Sigmoid colon (tissue), 6 donors: ENCODE measurements at regions not wholly inside any gene's neighbourhood (a gene's known extent, or its start where the extent isn't known, plus 50 kb on each side); places are given as distances from the start of the nearest gene placed in this dataset.

Experiments used
- DNase-seq: peaks from one replicate; pipeline ENCODE4 v3.0.0-alpha.2; 2019
- H3K27ac ChIP-seq, 4 donors: fragments of 200-600 bp; sonication (generic); one replicate each; pipeline ENCODE4 v1.5.1; 2016 to 2019; ENCODE audit warnings: mild to moderate bottlenecking in 1 of 4
- H3K27me3 ChIP-seq, 3 donors: fragments of 200-600 bp; sonication (generic); one replicate each; pipeline ENCODE4 v1.5.1; 2019; ENCODE audit warnings: mild to moderate bottlenecking in 1 of 3
- H3K36me3 ChIP-seq, 4 donors: fragments of 200-600 bp; sonication (generic); one replicate each; pipeline ENCODE4 v1.5.1; 2016 to 2019
- H3K4me1 ChIP-seq, 4 donors: fragments of 200-600 bp; sonication (generic); one replicate each; pipeline ENCODE4 v1.5.1; 2017 to 2019
- H3K4me3 ChIP-seq, 4 donors: fragments of 200-600 bp; sonication (generic); one replicate each; pipeline ENCODE4 v1.5.1; 2017 to 2019; ENCODE audit warnings: mild to moderate bottlenecking in 2 of 4, moderate library complexity in 1 of 4
- H3K9me3 ChIP-seq, 4 donors: fragments of 200-600 bp in 3 of 4; sonication (generic) in 3 of 4; one replicate each; pipeline versions ENCODE4 v1.5.1 to v1.6.1; 2013 to 2019
- CTCF ChIP-seq, 4 experiments: fragments of 450-650 bp in 3 of 4; fragments of 200-600 bp in 1 of 4; IDR thresholded peaks; one replicate each; pipeline ENCODE4 v1.5.1; 2016 to 2019; ENCODE audit warnings: antibody characterized with exemption in 4 of 4, mild to moderate bottlenecking in 3 of 4, moderate library complexity in 2 of 4
- EP300 ChIP-seq, 4 donors: sonication (generic); formaldehyde crosslinking; IDR thresholded peaks; one replicate each; pipeline ENCODE4 v1.6.1; 2017; ENCODE audit warnings: antibody characterized with exemption in 4 of 4
- POLR2A ChIP-seq, 2 donors: fragments of 450-650 bp; IDR thresholded peaks; one replicate each; pipeline ENCODE4 v1.6.1; 2016; ENCODE audit warnings: antibody characterized with exemption in 2 of 2, mild to moderate bottlenecking in 2 of 2, moderate library complexity in 2 of 2
- POLR2AphosphoS5 ChIP-seq, 4 donors: sonication (generic); formaldehyde crosslinking; IDR thresholded peaks; one replicate each; pipeline ENCODE4 v1.6.1; 2017; ENCODE audit warnings: antibody characterized with exemption in 4 of 4
- WGBS, 2 donors: extraction: QIAGEN DNeasy Blood & Tissue Kit; methylation state at CpG; one replicate each; pipeline ENCODE4 v1.1.7; 2013; 5-methylcytosine and 5-hydroxymethylcytosine counted together
- intact Hi-C: fragments of 100-400 bp; cut with DNase I; formaldehyde crosslinking; loops from one replicate; pipeline ENCODE4 v1.15.1; 2023
- donor health status: healthy with polysubstance abuse.
- donor health status: healthy.

- intact Hi-C loops = no loop called here
- TF ChIP-seq CTCF (IDR thresholded peaks at IDR 0.05) (no peak), POLR2A (IDR thresholded peaks at IDR 0.05) (no peak), EP300 (IDR thresholded peaks at IDR 0.05) (no peak), POLR2AphosphoS5 (IDR thresholded peaks at IDR 0.05) (no peak)
- Histone ChIP-seq H3K36me3 (no peaks in the 10 kb centered on the region), H3K4me3 (no peak overlapping the region), H3K9me3 (no peaks in the 10 kb centered on the region), H3K27ac (no peak overlapping the region), H3K4me1 (no peaks in the 10 kb centered on the region), H3K27me3 (peaks cover 0 to 40% (median 0%) of the 10 kb centered on the region in 3 donors)
- 19 to 20% methylated on average over 7 of the region's 7 CpGs for WGBS, 2 donors
- no peak for DNase-seq
Measured at GRCh38 chr1:50278410-50278809, 144.8 kb downstream of the DMRTA2 start.

GRCh38 chr1:50275566-50275965, 147.7 kb downstream of the DMRTA2 start:
- peaks cover 0 to 37% (median 0%) of the 10 kb centered on the region in 3 donors for H3K27me3 ChIP-seq
- no peak overlapping the region for H3K4me3 ChIP-seq
- intact Hi-C loops = no loop called here
- 16 to 19% methylated on average over 9 of the region's 9 CpGs for WGBS, 2 donors
- H3K9me3 ChIP-seq = no peaks in the 10 kb centered on the region
- DNase-seq = no peak
- no peaks in the 10 kb centered on the region for H3K36me3 ChIP-seq
- no peak for TF ChIP-seq CTCF (IDR thresholded peaks at IDR 0.05)
- TF ChIP-seq POLR2A (IDR thresholded peaks at IDR 0.05) = no peak
- TF ChIP-seq EP300 (IDR thresholded peaks at IDR 0.05) = no peak
- no peak for TF ChIP-seq POLR2AphosphoS5 (IDR thresholded peaks at IDR 0.05)
- H3K4me1 ChIP-seq = no peaks in the 10 kb centered on the region
- no peak overlapping the region for H3K27ac ChIP-seq

- Histone ChIP-seq H3K4me1 (no peaks in the 10 kb centered on the region), H3K27ac (no peak overlapping the region), H3K4me3 (no peak overlapping the region), H3K36me3 (no peaks in the 10 kb centered on the region), H3K9me3 (no peaks in the 10 kb centered on the region), H3K27me3 (peaks cover 0 to 15% (median 0%) of the 10 kb centered on the region in 3 donors)
- intact Hi-C loops = no loop called here
- TF ChIP-seq CTCF (IDR thresholded peaks at IDR 0.05) = no peak
- TF ChIP-seq POLR2AphosphoS5 (IDR thresholded peaks at IDR 0.05) = no peak
- no peak for TF ChIP-seq POLR2A (IDR thresholded peaks at IDR 0.05)
- no peak for TF ChIP-seq EP300 (IDR thresholded peaks at IDR 0.05)
- DNase-seq = no peak
Measured at GRCh38 chr1:50272912-50273311, 150.3 kb downstream of the DMRTA2 start.

- H3K27me3 ChIP-seq = peaks cover 0 to 10% (median 0%) of the 10 kb centered on the region in 3 donors
- H3K9me3 ChIP-seq = no peaks in the 10 kb centered on the region
- H3K4me1 ChIP-seq = no peaks in the 10 kb centered on the region
- no peak for DNase-seq
- no peak for TF ChIP-seq POLR2AphosphoS5 (IDR thresholded peaks at IDR 0.05)
- TF ChIP-seq CTCF (IDR thresholded peaks at IDR 0.05) = no peak
- no peak for TF ChIP-seq POLR2A (IDR thresholded peaks at IDR 0.05)
- TF ChIP-seq EP300 (IDR thresholded peaks at IDR 0.05) = no peak
- 54 to 61% methylated on average over 2 of the region's 2 CpGs for WGBS, 2 donors
- no peak overlapping the region for H3K4me3 ChIP-seq
- intact Hi-C loops = no loop called here
- H3K36me3 ChIP-seq = no peaks in the 10 kb centered on the region
- H3K27ac ChIP-seq = no peak overlapping the region
Measured at GRCh38 chr1:50271968-50272578, 151.2 kb downstream of the DMRTA2 start.

GRCh38 chr1:50271337-50271736, 151.9 kb downstream of the DMRTA2 start:
- H3K27ac ChIP-seq = no peak overlapping the region
- TF ChIP-seq EP300 (IDR thresholded peaks at IDR 0.05) (no peak), CTCF (IDR thresholded peaks at IDR 0.05) (no peak), POLR2AphosphoS5 (IDR thresholded peaks at IDR 0.05) (no peak), POLR2A (IDR thresholded peaks at IDR 0.05) (no peak)
- no peaks in the 10 kb centered on the region for H3K4me1 ChIP-seq
- H3K4me3 ChIP-seq = no peak overlapping the region
- no peaks in the 10 kb centered on the region for H3K36me3 ChIP-seq
- DNase-seq = no peak
- intact Hi-C loops = no loop called here
- H3K9me3 ChIP-seq = no peaks in the 10 kb centered on the region
- H3K27me3 ChIP-seq = peaks cover 0 to 9% (median 0%) of the 10 kb centered on the region in 3 donors
- 63 to 76% methylated on average over 2 of the region's 2 CpGs for WGBS, 2 donors
